ENCODE measurements at regions not wholly inside any gene's neighbourhood (a gene's known extent, or its start where the extent isn't known, plus 50 kb on each side); places are given as distances from the start of the nearest gene placed in this dataset.

GRCh38 chr4:174135936-174136406 lies 147.5 kb downstream of the FBXO8 start:
- H3K36me3 Mint-ChIP-seq (ENCODE audit: insufficient read depth in 1 of 3, low read depth in 3 of 3), result no peaks in the 10 kb centered on the region
- DNase-seq, result no peak
- no peak overlapping the region for H3T11ph ChIP-seq (ENCODE audit: low read length)
- no peak for TF ChIP-seq CTCF (conservative IDR thresholded peaks at IDR 0.05)
- no peak overlapping the region; a peak in 1 of 5 replicates for H3K4me3 Mint-ChIP-seq
- no peaks in the 10 kb centered on the region for H3K27me3 Mint-ChIP-seq (ENCODE audit: low read depth)
- H3K4me1 ChIP-seq (ENCODE audit: insufficient read depth, low read length), result no peaks in the 10 kb centered on the region
- no peaks in the 10 kb centered on the region for H4K20me1 ChIP-seq (ENCODE audit: control insufficient read depth, insufficient read depth, insufficient read length)
- no peak overlapping the region for H3K56ac ChIP-seq (ENCODE audit: insufficient read length, low read depth, low read length)
- H2AK5ac ChIP-seq (ENCODE audit: insufficient read length, low read length), result no peak overlapping the region
- H3K9me3 ChIP-seq (ENCODE audit: control insufficient read depth, low read depth, low read length), result no peaks in the 10 kb centered on the region
- H2BK5ac ChIP-seq (ENCODE audit: insufficient read length, low read length), result no peak overlapping the region
- no CpG with 5 or more reads among the region's 12 CpGs for WGBS (ENCODE audit: extremely low coverage, insufficient read length, low lambda C conversion rate)
- H3K14ac ChIP-seq (ENCODE audit: insufficient read depth, low read length), result no peak overlapping the region
- no peaks in the 10 kb centered on the region for H3K23me2 ChIP-seq (ENCODE audit: insufficient read length, low read depth, low read length, poor library complexity, severe bottlenecking)
- no peak overlapping the region for H3K27ac ChIP-seq (ENCODE audit: insufficient read length, low read depth, low read length)
- H4K91ac ChIP-seq (ENCODE audit: insufficient read length, low read depth, low read length), result no peak overlapping the region
- no peak overlapping the region for H2AFZ ChIP-seq (ENCODE audit: low read length)
- H4K8ac ChIP-seq (replicated peaks; ENCODE audit: insufficient read length, low read depth, low read length), result no peak overlapping the region
- no peak overlapping the region for H2BK20ac ChIP-seq (ENCODE audit: low read depth, low read length, poor library complexity, severe bottlenecking)
- no peaks in the 10 kb centered on the region for H3K27me3 ChIP-seq (ENCODE audit: insufficient read depth, low read length)
- H4K5ac ChIP-seq (ENCODE audit: insufficient read length, low read depth, low read length), result no peak overlapping the region
- H2BK120ac ChIP-seq (ENCODE audit: low read depth, low read length, poor library complexity, severe bottlenecking), result no peak overlapping the region
- no peaks in the 10 kb centered on the region for H3K79me2 ChIP-seq (ENCODE audit: insufficient read depth, low read length)
- no peak overlapping the region for H3K18ac ChIP-seq (ENCODE audit: insufficient read length, low read depth, low read length)
- no peaks in the 10 kb centered on the region for H3K79me1 ChIP-seq (ENCODE audit: insufficient read depth, low read depth, low read length, poor library complexity, severe bottlenecking)
- H2BK12ac ChIP-seq (ENCODE audit: insufficient read length, low read depth, low read length), result no peak overlapping the region
- H3K4ac ChIP-seq (ENCODE audit: low read depth, low read length), result no peak overlapping the region
- H3K9ac ChIP-seq (ENCODE audit: extremely low read depth, insufficient read length, low read length), result no peak overlapping the region
- peaks cover 11 to 20% of the 10 kb centered on the region in 2 experiments for H3K4me1 Mint-ChIP-seq
- no peak overlapping the region for H3K23ac ChIP-seq (ENCODE audit: insufficient read length, low read depth, low read length)
- H2BK15ac ChIP-seq (ENCODE audit: low read depth, low read length), result no peak overlapping the region
- H3K9me3 Mint-ChIP-seq, result no peaks in the 10 kb centered on the region
- H3K27ac Mint-ChIP-seq, result peak overlapping the region in 2 of 3 experiments; percentile 52 to 57; a peak in 2 of 7 replicates
- no peak overlapping the region for H3K4me2 ChIP-seq (ENCODE audit: insufficient read depth, insufficient read length, low read length)
